GM21786 (cell line): ENCODE measurements at regions not wholly inside any gene's neighbourhood (a gene's known extent, or its start where the extent isn't known, plus 50 kb on each side); places are given as distances from the start of the nearest gene placed in this dataset.

Experiments used
- ATAC-seq: cut with Tn5 transposase; IDR thresholded peaks from one replicate; pipeline ENCODE4 v1.9.1; 2021; ENCODE audit not compliant: unreplicated experiment

DNA sequence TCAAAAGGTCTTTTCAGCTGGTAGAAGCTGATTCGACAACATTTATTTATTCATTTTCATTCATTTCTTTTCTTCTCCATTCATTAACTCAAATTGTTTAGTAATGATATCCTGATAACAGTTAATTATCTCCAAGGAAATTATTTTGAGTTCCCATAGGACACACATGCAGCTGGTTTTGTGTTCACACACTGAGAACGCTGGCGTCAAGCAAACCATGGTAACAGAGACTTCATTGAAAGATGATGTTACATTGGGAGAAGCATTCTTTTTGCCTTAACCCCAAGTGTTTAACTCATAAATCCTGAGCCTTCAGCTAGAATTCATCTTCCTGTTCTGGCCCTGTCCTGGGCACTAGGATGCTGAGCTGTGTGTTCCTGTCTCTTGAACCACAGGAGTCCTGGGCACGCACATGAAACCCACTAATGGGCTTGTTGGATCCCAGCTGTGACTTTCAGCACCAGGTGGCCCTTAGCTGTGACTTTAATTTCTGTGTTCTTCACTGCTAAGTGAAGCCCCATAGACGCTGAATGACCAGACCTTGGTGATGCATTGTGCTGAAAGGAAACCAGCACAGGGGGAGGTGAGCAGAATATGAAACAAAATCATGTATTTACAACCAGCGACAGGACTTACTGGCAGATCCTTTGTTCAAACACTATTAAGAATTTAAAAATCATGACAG, 121.5 kb upstream of the PRSS58 start:
- no peak for ATAC-seq

DNA sequence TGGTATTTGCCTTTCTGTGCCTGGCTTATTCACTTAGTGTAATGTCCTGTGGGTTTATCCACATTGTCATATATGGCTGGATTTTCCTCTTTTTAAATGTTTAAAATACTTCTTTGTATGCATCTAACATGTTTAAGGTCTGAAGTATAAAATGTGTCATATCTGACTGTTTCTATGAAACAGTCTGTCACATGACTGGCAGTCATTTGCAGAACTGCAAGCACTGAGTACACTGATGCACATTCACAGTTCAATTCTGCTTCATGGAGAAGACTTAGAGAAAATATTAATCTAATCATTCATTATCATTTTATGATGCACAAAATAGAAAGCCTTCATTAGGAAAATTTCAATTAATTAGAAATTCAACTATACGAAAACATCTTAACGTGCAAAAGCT, 119.7 kb upstream of the PRSS58 start:
- ATAC-seq: no peak

DNA sequence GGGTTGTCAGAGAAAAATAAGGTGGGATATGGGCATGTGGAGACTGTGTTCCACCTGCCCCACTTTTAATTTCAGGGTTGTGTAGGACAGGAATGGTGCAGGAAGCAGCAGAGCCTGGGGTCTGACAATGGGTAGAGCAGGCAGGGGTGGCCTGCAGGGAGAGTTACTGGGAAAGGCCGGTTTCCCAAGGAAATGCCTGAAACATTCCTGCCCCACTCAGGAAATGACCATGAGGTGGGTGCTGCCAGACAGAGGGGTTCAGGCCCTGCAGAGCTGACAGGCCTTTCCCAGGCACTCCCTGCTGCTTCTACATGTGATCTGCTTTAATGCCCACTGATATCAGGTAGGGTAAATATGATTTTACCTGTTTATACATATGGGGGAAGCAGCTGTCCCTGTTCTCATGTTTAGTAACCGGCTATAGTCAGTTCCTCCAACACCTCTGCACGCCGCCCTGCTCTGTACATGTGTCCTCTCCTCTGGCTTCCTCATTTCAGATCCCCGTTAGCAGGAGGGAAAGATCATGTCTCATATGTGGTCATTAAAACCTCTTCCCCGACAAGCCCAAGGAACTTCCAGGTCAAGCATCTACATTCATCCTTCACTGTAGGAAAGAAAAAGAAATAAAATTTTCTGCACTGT, 118.6 kb upstream of the PRSS58 start:
- no peak for ATAC-seq

DNA sequence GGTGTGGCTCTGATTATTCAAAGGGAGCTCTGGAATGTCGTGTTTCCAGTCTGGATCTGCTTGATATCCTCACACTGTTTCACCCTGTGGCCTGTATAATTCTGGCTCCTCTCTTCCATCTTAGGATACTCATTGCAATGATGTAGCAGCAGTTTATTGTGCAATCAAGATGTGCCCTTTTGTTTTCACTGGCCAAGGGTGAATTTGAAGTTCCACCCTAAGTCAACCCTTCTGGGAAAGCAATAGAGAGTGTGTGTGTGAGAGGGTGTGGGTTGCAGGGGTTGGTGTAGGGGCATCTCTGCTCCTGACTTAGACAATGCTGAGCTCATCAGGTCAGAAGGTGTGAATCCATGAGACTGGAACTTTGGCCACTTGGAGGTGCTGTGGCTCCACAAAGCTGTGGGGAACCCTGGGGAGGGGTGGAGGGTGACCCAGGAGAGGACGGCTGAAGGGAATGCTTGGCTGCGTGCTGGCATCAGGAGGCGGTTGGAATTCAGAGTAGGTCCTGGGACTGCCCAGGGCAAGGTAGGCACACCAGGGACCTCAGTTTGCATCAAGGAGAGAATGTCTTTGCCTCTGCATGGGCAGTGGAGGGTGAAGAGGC, 118.0 kb upstream of the PRSS58 start:
- no peak for ATAC-seq

DNA sequence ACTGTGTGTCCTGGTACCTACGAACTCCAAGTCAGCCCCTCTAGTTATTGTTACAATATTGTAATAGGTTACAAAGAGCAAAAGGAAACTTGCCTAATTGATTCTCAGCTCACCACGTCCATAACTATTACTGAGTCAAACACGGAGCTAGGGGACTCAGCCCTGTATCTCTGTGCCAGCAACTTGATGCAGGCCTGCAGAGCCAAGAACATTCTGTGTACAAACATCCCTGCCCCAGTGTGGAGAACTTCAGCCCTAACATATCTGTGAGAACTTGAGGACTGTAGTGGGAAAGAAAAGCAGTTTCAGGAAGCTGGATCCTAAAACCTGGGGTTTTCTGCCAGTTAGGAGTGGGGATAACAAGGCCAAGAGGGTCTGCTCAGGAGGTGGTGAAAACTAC, 114.9 kb upstream of the PRSS58 start:
- no peak for ATAC-seq

DNA sequence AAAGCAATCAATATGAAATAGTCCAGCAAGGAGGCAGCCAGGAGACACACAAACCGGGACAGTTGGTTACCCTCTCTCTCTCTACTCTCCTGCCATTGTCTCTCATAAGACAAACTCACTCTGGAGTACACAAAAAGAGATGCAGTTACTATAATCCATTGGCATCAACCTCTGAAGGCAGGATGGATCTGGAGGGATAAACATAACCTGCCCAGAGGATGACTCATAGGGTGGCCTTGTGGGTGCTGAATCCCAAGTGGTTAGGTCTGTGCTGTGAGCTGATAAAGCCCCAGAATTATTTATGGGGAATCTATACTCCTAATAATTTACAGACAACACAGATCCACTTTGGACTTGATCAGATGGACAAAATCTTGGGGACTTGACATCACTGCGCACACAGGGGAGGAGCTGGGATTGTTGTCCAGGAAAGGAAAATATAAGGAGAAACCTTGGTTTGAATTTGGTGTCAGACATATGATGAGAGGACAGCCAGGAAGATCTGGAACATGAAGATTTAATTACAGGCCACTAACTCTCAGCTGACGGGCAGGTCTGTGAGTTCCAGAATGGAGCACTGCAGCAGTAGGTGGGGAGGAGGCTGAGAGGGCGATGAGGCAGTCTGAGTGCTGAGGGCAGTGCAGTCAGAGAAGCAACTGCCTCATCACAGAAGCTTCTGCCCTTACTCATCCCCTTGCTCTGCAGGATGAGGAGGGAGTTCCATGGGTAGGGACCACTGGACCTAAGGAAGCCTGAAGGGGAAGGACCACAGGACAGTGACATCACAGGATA, 113.9 kb upstream of the PRSS58 start:
- ATAC-seq: no peak

DNA sequence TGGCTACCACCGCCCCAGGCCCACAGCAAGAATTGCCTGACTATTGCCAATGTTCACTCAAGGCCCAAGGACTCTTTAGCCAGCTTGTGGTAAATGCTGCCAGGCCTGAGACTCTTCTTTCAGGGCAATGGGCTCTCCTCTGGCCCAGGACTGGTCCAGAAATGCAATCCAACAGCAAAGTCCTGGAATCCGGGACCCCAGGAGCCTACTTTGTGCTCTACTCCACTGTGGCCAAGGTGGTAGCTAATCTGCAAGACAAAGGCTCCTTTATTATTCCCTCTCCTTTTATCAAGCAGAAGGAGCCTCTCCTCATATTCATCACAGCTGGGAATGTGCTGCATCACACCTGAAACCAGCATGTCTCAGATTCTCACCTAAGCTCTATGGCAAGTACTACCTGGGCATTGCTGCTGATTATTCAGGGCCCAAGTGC, 107.6 kb upstream of the PRSS58 start:
- ATAC-seq: no peak

DNA sequence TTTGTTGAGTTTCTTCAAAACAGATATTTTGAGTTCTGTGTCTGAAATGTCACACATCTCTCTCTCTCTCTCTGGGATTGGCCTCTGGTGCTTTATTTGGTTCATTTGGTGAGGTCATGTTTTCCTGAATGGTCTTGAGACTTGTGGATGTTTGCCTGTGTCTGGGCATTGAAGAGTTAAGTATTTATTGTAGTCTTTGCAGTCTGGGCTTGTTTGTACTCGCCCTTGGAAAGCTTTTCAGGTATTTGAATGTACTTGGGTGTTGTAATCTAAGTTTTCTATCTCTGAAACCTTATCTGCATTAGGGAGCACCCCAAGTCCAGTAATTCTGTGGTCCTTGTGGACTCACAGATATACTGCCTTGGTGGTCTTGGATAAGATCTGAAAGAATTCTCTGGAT, 106.7 kb upstream of the PRSS58 start:
- ATAC-seq: no peak

DNA sequence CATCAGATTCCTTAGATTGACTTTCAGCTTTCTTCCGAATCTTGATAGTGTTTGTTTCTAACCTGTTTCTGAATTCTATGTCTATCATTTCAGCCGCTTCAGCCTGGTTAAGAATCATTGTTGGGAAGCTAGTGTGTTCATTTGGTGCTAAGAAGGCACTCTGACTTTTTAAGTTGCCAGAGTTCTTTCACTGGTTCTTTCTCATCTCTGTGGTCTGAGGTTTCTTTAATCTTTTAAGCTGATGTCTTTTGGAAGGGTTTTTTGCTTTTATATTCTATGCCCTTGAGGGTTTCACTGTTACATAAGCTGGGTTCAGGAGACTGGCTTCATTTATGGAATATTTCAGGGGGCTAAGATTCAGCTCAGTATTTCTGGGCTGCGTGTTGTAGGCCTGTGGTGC, 104.5 kb upstream of the PRSS58 start:
- ATAC-seq: no peak

DNA sequence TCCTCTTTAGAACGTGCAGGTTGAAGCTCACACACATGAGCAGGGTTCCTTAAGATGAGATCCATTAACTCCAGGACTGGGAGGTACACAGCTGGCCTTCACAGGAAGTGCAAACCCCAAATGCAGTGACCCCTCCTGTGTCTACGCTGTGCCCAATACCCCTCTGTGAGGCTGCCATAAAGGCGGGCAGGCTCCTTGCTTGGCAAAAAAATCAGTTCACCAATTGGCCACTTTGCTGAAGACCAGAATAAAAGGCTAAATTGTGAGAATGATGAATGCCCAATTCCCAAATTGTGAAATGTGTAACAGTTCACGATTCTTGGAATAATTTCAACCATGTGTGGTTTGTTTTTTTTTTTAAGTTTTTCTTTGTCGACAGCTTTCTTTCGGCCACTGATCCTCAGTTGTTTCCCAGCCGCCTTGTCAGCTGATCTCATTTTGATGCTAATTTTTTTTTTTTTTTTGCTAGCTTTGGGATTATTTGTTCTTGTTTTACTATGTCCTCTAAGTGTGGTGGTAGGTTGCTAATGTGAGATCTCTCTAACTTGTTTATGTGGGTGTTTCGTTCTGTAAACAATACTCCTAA, 101.9 kb upstream of the PRSS58 start:
- ATAC-seq: no peak

DNA sequence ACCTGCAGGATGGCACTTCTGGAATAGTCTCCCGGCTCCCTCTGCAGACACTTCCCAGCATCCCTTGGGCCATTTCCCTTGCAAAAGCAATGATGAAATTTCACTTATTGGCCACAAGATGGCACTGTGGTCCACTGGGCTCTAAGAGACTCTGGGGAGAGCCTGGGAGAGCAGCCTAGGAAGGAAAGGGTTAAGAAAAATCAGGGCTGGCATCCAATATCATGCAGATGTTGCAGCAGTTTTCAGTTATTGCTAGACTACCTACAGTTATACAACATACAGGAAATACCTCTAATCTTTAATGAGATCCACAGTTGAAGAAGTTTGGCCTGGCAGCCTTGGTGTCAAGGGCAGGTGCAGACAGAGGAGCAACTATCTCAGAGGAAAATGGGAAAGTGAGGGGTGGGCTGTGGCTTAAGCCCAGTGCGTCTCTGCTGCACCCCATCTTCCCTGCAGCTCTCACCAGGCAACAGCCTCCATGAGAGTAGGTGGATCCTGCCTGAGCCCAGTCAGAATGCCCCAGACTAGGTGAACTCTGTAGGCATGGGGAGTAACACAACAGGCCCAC, 100.2 kb upstream of the PRSS58 start:
- peak; percentile 99 for ATAC-seq

DNA sequence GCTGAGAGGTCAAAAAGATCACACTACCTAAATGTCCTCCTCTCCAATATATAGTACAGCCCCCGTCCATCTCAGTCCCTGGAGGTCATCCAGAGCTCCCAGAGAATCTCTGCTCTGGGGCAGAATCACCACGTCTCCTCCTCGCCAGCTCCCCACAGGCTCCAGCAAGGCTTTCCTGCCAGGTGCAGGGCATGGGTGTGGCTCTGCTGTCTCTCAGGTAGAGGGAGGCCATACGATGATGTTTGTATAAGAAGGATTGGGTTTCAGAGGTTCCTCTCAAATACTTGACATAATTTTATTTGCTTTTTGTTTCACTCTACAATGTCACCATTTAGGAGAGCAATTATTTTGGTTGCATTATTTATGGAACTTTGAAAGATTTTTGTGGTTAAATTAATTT, 98.3 kb upstream of the PRSS58 start:
- no peak for ATAC-seq

DNA sequence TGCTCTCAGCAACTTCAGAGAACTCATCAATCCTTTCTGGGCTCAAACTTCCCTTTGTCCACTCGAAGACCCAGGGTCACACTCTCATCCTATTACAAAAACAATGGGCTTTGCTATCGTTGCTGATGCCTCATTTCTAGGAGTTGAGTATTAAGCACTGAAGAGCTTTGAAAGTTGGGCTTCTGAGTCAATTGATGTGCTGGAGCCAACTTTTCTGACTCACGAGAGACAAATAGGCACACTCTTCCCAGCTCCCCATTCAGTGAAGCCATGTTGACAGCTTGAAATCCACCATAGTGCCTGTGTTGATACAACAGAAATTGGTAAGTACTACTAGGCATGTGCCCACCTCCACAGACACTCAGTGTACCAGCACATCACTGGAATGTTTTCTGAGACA, 97.5 kb upstream of the PRSS58 start:
- no peak for ATAC-seq

DNA sequence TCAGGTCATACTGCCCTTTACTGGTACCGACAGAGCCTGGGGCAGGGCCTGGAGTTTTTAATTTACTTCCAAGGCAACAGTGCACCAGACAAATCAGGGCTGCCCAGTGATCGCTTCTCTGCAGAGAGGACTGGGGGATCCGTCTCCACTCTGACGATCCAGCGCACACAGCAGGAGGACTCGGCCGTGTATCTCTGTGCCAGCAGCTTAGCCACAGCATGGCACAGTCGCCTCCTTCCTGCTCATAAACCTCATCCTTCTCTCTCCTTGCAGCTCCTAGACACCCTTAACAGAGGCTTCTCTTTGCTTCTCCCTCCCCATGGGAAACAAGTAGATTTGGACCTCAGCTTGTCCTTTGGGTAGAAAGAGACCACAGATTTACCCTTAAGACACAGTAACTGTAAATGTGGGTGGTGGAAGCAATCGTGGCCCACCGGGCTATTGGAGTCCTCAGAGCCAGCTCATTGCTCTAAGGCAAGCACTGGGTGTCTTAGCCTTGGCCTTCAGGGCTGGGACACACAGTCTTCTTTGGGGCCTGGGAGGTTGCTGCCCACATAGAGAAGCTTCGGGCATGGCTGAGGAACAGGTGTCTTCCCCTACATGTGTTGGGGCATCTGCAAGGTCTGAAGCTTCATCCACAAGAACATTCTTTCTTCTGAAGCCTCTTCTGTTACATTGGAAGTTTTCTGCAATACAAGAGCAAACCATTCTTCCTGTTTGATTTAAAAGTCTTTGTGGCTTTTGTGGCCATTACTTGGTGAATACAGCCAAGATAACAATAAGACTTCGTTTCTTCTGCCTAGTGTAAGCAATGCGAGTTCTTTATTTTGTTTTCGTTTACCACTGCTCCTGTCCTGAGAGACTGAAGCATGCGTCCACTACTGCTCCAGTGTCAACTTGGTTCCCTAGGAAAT, 95.5 kb upstream of the PRSS58 start:
- ATAC-seq: no peak

DNA sequence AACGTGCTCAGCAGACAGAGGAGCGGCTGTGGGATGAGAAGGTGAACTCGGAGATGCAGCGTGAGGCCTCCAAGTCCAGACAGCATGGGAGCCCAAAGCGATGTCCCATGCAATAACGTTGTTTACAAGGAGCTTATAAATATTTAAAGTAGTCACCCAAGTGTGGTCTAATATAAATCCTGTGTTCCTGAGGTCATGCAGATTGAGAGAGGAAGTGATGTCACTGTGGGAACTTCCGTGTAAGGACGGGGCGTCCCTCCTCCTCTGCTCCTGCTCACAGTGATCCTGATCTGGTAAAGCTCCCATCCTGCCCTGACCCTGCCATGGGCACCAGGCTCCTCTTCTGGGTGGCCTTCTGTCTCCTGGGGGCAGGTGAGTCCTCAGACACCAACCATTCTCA, 94.7 kb upstream of the PRSS58 start:
- no peak for ATAC-seq

DNA sequence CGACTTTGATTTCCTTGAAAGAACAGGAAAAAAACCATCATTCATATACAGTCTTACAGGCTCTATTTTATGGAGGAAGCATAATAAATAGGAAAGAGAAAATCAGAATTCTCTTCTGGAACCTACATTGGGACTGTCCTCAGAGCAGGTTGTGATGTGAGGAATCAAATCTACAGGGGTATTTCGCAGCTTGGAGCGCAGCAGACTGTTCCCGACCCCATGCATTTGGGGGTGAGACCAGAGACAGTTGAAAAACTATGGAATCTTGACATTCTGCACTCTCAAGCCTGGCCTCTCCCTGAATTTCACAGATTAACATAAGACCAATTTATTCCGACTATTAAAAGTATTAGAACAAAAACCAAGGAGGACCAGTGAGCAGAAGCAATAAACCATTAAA, 93.3 kb upstream of the PRSS58 start:
- no peak for ATAC-seq

DNA sequence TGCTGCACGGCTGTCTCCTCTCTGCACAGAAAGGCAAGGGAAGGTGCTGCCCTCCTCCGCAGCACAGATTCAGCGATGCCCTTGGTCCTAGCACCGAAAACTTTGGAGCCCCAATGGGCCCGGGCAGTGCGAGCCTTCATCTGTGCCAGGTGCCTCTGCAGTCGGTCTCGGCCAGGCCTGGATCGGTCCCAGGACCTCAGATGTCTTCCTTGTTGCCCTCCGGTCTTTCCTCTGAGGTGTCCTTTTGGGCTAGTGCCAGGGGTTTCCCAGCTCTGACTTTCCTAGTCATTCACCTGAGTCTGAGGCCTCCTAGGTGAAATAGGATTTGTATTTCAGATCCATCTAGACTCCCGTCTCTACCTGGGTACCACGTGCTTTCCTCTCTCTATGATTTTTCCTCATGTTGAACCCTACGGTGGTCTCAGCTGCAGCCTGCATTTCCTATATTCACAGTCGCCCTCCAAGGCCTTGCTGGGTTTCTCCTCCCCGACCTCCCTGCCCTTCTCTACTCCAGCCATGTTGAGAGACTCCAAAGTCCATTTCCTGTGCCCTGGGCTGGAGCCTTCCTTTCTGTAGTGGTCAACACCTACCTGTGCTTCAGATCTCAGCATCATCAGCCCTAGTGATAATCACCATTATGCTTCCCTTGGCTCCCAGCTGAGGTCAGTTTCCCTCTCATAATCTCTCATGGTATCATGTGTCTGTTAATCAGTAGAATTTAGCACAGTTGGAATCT, 92.0 kb upstream of the PRSS58 start:
- no peak for ATAC-seq

DNA sequence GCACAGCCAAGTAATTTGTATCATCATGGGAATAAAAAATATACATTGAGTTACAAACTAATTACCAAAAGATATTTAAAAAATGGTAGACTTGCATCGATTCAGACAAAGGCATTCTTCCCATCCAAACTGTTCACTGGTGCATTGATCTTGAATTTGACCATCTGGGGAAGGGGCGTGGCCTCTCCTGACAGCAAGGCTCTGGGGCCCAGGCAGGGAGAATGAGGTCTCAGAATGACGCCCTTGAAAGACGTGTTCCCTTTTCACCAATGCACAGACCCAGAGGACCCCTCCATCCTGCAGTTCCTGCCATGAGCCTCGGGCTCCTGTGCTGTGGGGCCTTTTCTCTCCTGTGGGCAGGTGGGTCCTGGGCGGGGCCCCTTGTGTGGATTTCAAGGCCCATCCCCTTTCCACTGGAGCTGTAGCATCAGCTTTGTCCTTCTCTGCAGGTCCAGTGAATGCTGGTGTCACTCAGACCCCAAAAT, 91.1 kb upstream of the PRSS58 start:
- ATAC-seq: no peak

DNA sequence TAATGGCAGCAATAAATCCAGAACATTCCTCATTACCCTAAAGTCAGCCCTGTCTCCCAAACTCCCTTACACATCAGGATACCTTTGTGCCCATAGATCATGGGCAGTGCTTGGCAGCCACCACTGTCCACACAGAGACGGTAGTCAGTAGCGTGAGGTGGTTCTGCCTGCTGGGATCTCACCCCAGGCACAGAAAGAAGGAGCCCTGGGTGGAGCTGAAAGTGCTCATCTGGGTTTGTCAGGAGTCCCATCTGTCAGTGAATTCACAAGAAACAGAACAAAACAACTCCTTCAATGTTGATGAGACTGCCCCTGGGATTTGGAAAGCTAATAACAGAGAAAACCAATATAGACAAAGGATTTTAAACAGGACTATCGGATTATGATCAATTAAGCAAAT, 90.2 kb upstream of the PRSS58 start:
- ATAC-seq: no peak
